Body of pancreas (tissue), 4 donors: ENCODE measurements at regions not wholly inside any gene's neighbourhood (a gene's known extent, or its start where the extent isn't known, plus 50 kb on each side); places are given as distances from the start of the nearest gene placed in this dataset.
A peak's percentile ranks its signal among the peaks of the same experiment; 100 is the strongest.

ENCODE experiments used
- ATAC-seq: fragments of 150-250 bp; one replicate; pipeline ENCODE4 v1.9.1; 2016
- DNase-seq, 4 donors: peaks; one replicate each; pipeline ENCODE4 v3.0.0-alpha.2; 2019
- H3K27ac ChIP-seq, 4 donors: fragments of 200-600 bp; sonication (generic); 1 replicate in 3 of 4; 2 replicates in 1 of 4; pipeline versions ENCODE4 v1.5.1 to v1.6.1; 2016 to 2019; ENCODE audit warnings: mild to moderate bottlenecking in 1 of 4, mixed read lengths in 1 of 4, moderate library complexity in 1 of 4
- H3K27me3 ChIP-seq, 2 donors: fragments of 200-600 bp; sonication (generic); one replicate each; pipeline ENCODE4 v1.6.0; 2016; ENCODE audit warnings: mild to moderate bottlenecking in 1 of 2
- H3K36me3 ChIP-seq, 2 donors: fragments of 200-600 bp; sonication (generic); replicated peaks in 1 of 2; 2 replicates each; pipeline ENCODE4 v1.5.1; 2016; ENCODE audit warnings: low read depth in 2 of 2; ENCODE audit not compliant: insufficient read depth in 1 of 2
- H3K4me1 ChIP-seq: fragments of 200-600 bp; sonication (generic); one replicate; pipeline ENCODE4 v1.6.0; 2016
- H3K4me3 ChIP-seq, 2 donors: fragments of 200-600 bp; sonication (generic); 1 replicate in 1 of 2; 2 replicates in 1 of 2; pipeline ENCODE4 v1.5.1; 2016 to 2019
- H3K9me3 ChIP-seq, 3 donors: fragments of 200-600 bp; sonication (generic); 1 replicate in 2 of 3; 2 replicates in 1 of 3; pipeline ENCODE4 v1.5.1; 2016
- POLR2A ChIP-seq, 3 donors: fragments of 450-650 bp; IDR thresholded peaks; one replicate each; pipeline ENCODE4 v1.6.1; 2016; ENCODE audit warnings: antibody characterized with exemption in 3 of 3, mild to moderate bottlenecking in 2 of 3
- WGBS, 2 donors: methylation state at CpG; one replicate each; pipeline ENCODE4 v1.1.5; 2017; 5-methylcytosine and 5-hydroxymethylcytosine counted together
- intact Hi-C: fragments of 100-400 bp; cut with DNase I; formaldehyde crosslinking; loops from one replicate; pipeline ENCODE4 v1.15.1; 2023
- TF ChIP-seq, protein P1 (sequence below), 7 experiments: fragments of 450-650 bp in 4 of 7; fragments of 200-600 bp in 3 of 7; sonication (generic) in 3 of 7; IDR thresholded peaks; one replicate each; pipeline ENCODE4 v1.5.1; 2016 to 2019; ENCODE audit warnings: antibody characterized with exemption in 7 of 7

GRCh38 chr9:107898761-107899160 lies 409.2 kb upstream of the KLF4 start:
- Histone ChIP-seq H3K36me3 (no peaks in the 10 kb centered on the region), H3K9me3 (no peaks in the 10 kb centered on the region), H3K27ac (no peak overlapping the region), H3K4me1 (no peaks in the 10 kb centered on the region), H3K4me3 (no peak overlapping the region), H3K27me3 (no peaks in the 10 kb centered on the region)
- no peak for TF ChIP-seq POLR2A (IDR thresholded peaks at IDR 0.05)
- TF ChIP-seq, protein P1, sequence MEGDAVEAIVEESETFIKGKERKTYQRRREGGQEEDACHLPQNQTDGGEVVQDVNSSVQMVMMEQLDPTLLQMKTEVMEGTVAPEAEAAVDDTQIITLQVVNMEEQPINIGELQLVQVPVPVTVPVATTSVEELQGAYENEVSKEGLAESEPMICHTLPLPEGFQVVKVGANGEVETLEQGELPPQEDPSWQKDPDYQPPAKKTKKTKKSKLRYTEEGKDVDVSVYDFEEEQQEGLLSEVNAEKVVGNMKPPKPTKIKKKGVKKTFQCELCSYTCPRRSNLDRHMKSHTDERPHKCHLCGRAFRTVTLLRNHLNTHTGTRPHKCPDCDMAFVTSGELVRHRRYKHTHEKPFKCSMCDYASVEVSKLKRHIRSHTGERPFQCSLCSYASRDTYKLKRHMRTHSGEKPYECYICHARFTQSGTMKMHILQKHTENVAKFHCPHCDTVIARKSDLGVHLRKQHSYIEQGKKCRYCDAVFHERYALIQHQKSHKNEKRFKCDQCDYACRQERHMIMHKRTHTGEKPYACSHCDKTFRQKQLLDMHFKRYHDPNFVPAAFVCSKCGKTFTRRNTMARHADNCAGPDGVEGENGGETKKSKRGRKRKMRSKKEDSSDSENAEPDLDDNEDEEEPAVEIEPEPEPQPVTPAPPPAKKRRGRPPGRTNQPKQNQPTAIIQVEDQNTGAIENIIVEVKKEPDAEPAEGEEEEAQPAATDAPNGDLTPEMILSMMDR (IDR thresholded peaks at IDR 0.05): no peak
- intact Hi-C loops: no loop called here
- DNase-seq (no peak), ATAC-seq (no peak)
- 28 to 36% methylated on average over 2 of the region's 2 CpGs for WGBS, 2 donors

DNA sequence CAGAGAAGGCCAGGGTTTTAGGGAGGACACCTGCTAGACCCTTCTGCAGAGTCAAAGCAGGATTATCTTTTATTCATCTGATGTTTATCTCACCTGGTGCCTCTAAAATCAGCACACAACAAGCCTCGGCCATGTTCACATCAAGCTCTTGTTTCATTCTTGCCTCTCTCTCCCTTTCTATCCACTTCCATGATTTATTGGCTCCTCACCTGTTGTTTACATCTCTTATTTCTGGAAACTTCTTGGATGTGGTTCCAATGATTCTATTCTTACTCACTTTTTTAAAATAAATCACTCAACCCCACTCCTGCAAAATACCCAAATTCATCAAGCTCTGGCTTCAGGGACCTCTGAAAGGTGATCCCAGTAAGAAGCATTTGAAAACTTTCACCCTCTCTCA lies 407.0 kb upstream of the KLF4 start:
- Histone ChIP-seq H3K27ac (no peak overlapping the region), H3K27me3 (no peaks in the 10 kb centered on the region), H3K36me3 (no peaks in the 10 kb centered on the region), H3K9me3 (no peaks in the 10 kb centered on the region), H3K4me1 (no peaks in the 10 kb centered on the region), H3K4me3 (no peak overlapping the region)
- intact Hi-C loops: no loop called here
- DNase-seq: no peak
- ATAC-seq: no peak
- TF ChIP-seq POLR2A (IDR thresholded peaks at IDR 0.05): no peak
- TF ChIP-seq, protein P1 (IDR thresholded peaks at IDR 0.05): no peak
- 84 to 88% methylated on average over 1 of the region's 1 CpG for WGBS, 2 donors

DNA sequence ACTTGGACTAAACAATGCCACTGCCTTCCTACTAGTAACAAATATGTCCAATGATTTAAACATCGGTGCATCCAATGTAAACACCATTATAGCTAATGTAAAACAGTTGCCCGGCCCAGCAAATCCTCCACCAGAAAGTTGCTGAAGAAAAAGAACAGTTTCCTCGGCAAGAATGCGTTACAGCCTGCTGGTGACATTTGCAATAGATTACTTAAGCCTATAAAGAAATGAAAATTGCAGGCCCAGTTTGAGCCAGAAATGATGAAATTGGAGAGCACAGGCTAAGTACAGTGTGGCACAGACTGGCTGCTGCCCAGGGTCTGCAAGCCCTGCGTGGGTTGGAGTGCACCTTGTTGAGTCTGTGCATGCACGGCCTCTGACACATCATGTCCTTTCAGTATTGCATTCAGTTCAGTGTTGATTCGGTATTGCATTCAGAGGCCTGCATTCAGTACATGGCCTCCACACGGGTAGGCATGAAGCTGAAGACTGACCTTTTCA lies 406.0 kb upstream of the KLF4 start:
- no peak for TF ChIP-seq POLR2A (IDR thresholded peaks at IDR 0.05)
- TF ChIP-seq, protein P1 (IDR thresholded peaks at IDR 0.05): no peak
- Histone ChIP-seq H3K9me3 (no peaks in the 10 kb centered on the region), H3K27ac (no peak overlapping the region), H3K36me3 (no peaks in the 10 kb centered on the region), H3K4me1 (no peaks in the 10 kb centered on the region), H3K27me3 (no peaks in the 10 kb centered on the region), H3K4me3 (no peak overlapping the region)
- intact Hi-C loops: no loop called here
- DNase-seq: no peak
- 68 to 73% methylated on average over 8 of the region's 8 CpGs for WGBS, 2 donors
- ATAC-seq: no peak

GRCh38 chr9:107894572-107895261 lies 405.1 kb upstream of the KLF4 start:
- DNase-seq (peak in 2 of 4 donors; percentile 7 to 25), ATAC-seq (peak; percentile 40)
- Histone ChIP-seq H3K4me3 (no peak overlapping the region), H3K27me3 (no peaks in the 10 kb centered on the region), H3K4me1 (no peaks in the 10 kb centered on the region), H3K36me3 (no peaks in the 10 kb centered on the region), H3K27ac (no peak overlapping the region), H3K9me3 (no peaks in the 10 kb centered on the region)
- 81 to 83% methylated on average over 11 of the region's 11 CpGs for WGBS, 2 donors
- intact Hi-C loops: no loop called here
- TF ChIP-seq POLR2A (IDR thresholded peaks at IDR 0.05): no peak
- TF ChIP-seq, protein P1 (IDR thresholded peaks at IDR 0.05): no peak

DNA sequence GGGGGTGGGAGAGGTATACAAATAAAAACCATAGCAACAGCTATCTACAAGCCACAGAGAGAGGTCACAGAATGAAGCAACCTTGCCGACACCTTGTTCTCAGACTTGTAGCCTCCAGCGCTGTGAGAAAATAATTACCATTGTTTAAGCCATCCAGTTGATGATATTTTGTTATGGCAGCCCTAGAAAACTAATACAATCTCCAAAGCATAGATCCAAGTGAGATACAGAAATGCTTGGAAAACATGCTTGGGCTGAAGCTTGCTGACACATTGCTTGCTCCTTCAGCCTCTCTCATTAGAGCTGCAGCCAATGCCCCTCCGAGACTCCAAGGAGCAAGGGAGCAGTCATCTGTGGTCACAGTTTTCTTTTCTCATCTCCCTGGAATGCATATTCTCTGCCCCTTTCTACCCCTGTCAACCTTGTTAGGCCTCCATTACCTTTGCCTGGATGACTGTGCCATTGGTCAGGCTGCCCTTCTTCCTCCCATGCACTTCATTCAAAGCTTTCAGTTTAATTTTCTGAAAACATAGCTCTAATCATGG lies 401.4 kb upstream of the KLF4 start:
- no peak overlapping the region for H3K27ac ChIP-seq
- H3K9me3 ChIP-seq: no peaks in the 10 kb centered on the region
- no peak for ATAC-seq
- 84 to 88% methylated on average over 3 of the region's 3 CpGs for WGBS, 2 donors
- no peaks in the 10 kb centered on the region for H3K36me3 ChIP-seq
- TF ChIP-seq, protein P1 (IDR thresholded peaks at IDR 0.05): no peak
- no peak for TF ChIP-seq POLR2A (IDR thresholded peaks at IDR 0.05)
- no peaks in the 10 kb centered on the region for H3K27me3 ChIP-seq
- no peak for DNase-seq
- intact Hi-C loops: no loop called here
- H3K4me1 ChIP-seq: no peaks in the 10 kb centered on the region
- H3K4me3 ChIP-seq: no peak overlapping the region
